ENCODE measurements at regions not wholly inside any gene's neighbourhood (a gene's known extent, or its start where the extent isn't known, plus 50 kb on each side); places are given as distances from the start of the nearest gene placed in this dataset.
"Not testable (repeated sequence)": the region's sequence is repeated elsewhere in the genome, so short reads cannot be mapped to it uniquely, and the experiment has no call there.

DNA sequence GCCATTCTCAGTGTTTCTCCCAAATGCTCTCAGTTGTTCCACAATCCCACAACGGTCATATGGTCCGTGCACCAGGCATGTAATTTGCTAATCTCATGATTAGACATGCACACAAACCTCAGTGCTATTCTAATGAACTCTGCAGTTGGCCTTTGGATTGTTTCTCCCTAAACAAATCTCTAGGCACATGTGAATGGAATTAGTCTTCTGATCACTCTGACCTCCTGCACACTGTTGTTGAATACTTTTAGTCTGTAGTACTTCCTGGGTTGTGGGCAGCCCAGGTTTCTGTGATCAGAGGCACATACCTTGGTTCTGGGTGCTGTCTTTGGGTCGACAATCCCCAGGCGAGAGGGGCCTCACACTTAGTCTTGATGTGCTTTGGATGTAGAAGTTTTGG is 498.7 kb upstream of the SPRED2 start:
- no TSS peak for BruUV-seq (replicated peaks)
- Histone ChIP-seq H3K27me3 (ENCODE audit: control insufficient read depth, insufficient read depth, low read length) (no peaks in the 10 kb centered on the region), H3K27ac (ENCODE audit: low read length) (no peak overlapping the region), H3K4me1 (ENCODE audit: control insufficient read depth, insufficient read depth, low read length) (no peaks in the 10 kb centered on the region), H3K4me3 (ENCODE audit: low read depth in 2 of 2, low read length in 2 of 2) (no peak overlapping the region), H3K36me3 (ENCODE audit: control insufficient read depth, insufficient read depth, low read length) (no peaks in the 10 kb centered on the region), H3K9me3 (ENCODE audit: control insufficient read depth, insufficient read depth, low read depth, low read length) (no peaks in the 10 kb centered on the region)
- DNase-seq (ENCODE audit: low read depth, low spot score) (no peak), ATAC-seq (no peak)
- CTCF ChIA-PET = no interaction called here
- intact Hi-C loops (cut with micrococcal nuclease; ENCODE audit: unreplicated experiment) (no loop called here), in situ Hi-C loops (cut with HindIII; ENCODE audit: low pct_unique_long_range_greater_than_20kb, low sequenced_read_pairs) (no loop called here)
- POLR2A ChIA-PET = no interaction called here
- no peak for TF ChIP-seq POLR2AphosphoS5 (IDR thresholded peaks at IDR 0.05; ENCODE audit: low read depth, low read length)
- TF ChIP-seq SIN3A (IDR thresholded peaks at IDR 0.05; ENCODE audit: borderline replicate concordance, insufficient read depth, low read depth, low read length) = no peak
- TF ChIP-seq, protein P1, sequence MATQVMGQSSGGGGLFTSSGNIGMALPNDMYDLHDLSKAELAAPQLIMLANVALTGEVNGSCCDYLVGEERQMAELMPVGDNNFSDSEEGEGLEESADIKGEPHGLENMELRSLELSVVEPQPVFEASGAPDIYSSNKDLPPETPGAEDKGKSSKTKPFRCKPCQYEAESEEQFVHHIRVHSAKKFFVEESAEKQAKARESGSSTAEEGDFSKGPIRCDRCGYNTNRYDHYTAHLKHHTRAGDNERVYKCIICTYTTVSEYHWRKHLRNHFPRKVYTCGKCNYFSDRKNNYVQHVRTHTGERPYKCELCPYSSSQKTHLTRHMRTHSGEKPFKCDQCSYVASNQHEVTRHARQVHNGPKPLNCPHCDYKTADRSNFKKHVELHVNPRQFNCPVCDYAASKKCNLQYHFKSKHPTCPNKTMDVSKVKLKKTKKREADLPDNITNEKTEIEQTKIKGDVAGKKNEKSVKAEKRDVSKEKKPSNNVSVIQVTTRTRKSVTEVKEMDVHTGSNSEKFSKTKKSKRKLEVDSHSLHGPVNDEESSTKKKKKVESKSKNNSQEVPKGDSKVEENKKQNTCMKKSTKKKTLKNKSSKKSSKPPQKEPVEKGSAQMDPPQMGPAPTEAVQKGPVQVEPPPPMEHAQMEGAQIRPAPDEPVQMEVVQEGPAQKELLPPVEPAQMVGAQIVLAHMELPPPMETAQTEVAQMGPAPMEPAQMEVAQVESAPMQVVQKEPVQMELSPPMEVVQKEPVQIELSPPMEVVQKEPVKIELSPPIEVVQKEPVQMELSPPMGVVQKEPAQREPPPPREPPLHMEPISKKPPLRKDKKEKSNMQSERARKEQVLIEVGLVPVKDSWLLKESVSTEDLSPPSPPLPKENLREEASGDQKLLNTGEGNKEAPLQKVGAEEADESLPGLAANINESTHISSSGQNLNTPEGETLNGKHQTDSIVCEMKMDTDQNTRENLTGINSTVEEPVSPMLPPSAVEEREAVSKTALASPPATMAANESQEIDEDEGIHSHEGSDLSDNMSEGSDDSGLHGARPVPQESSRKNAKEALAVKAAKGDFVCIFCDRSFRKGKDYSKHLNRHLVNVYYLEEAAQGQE (IDR thresholded peaks at IDR 0.05; ENCODE audit: insufficient read depth in 1 of 2, low read depth in 2 of 2, low read length in 1 of 2) = no peak
- TF ChIP-seq TCF7L2 (IDR thresholded peaks at IDR 0.05; ENCODE audit: low read depth, low read length) = no peak
- no peak for TF ChIP-seq CTCF (IDR thresholded peaks at IDR 0.05)

GRCh38 chr2:65930259-65930658 is 497.9 kb upstream of the SPRED2 start:
- ATAC-seq = no peak
- no peak for DNase-seq (ENCODE audit: low read depth, low spot score)
- BruUV-seq (replicated peaks) = no TSS peak
- Histone ChIP-seq H3K4me3 (ENCODE audit: low read depth in 2 of 2, low read length in 2 of 2) (no peak overlapping the region), H3K27ac (ENCODE audit: low read length) (no peak overlapping the region), H3K4me1 (ENCODE audit: control insufficient read depth, insufficient read depth, low read length) (no peaks in the 10 kb centered on the region), H3K36me3 (ENCODE audit: control insufficient read depth, insufficient read depth, low read length) (no peaks in the 10 kb centered on the region), H3K9me3 (ENCODE audit: control insufficient read depth, insufficient read depth, low read depth, low read length) (no peaks in the 10 kb centered on the region), H3K27me3 (ENCODE audit: control insufficient read depth, insufficient read depth, low read length) (no peaks in the 10 kb centered on the region)
- in situ Hi-C loops (cut with HindIII; ENCODE audit: low pct_unique_long_range_greater_than_20kb, low sequenced_read_pairs) (no loop called here), intact Hi-C loops (cut with micrococcal nuclease; ENCODE audit: unreplicated experiment) (no loop called here)
- ChIA-PET POLR2A (no interaction called here), CTCF (no interaction called here)
- no peak for TF ChIP-seq SIN3A (IDR thresholded peaks at IDR 0.05; ENCODE audit: borderline replicate concordance, insufficient read depth, low read depth, low read length)
- no peak for TF ChIP-seq TCF7L2 (IDR thresholded peaks at IDR 0.05; ENCODE audit: low read depth, low read length)
- TF ChIP-seq, protein P1 (IDR thresholded peaks at IDR 0.05; ENCODE audit: insufficient read depth in 1 of 2, low read depth in 2 of 2, low read length in 1 of 2) = no peak
- TF ChIP-seq CTCF (IDR thresholded peaks at IDR 0.05) = no peak
- TF ChIP-seq POLR2AphosphoS5 (IDR thresholded peaks at IDR 0.05; ENCODE audit: low read depth, low read length) = no peak

GRCh38 chr2:65929664-65930063 is 497.3 kb upstream of the SPRED2 start:
- DNase-seq (ENCODE audit: low read depth, low spot score); ATAC-seq; H3K4me1 ChIP-seq (ENCODE audit: control insufficient read depth, insufficient read depth, low read length); H3K36me3 ChIP-seq (ENCODE audit: control insufficient read depth, insufficient read depth, low read length); H3K4me3 ChIP-seq (ENCODE audit: low read depth in 2 of 2, low read length in 2 of 2); CTCF ChIA-PET; H3K27me3 ChIP-seq (ENCODE audit: control insufficient read depth, insufficient read depth, low read length); H3K27ac ChIP-seq (ENCODE audit: low read length); BruUV-seq (replicated peaks); H3K9me3 ChIP-seq (ENCODE audit: control insufficient read depth, insufficient read depth, low read depth, low read length); in situ Hi-C loops (cut with HindIII; ENCODE audit: low pct_unique_long_range_greater_than_20kb, low sequenced_read_pairs); POLR2A ChIA-PET; intact Hi-C loops (cut with micrococcal nuclease; ENCODE audit: unreplicated experiment): not testable (repeated sequence)

Measured in Panc1 (cell line).